ENCODE measurements at regions not wholly inside any gene's neighbourhood (a gene's known extent, or its start where the extent isn't known, plus 50 kb on each side); places are given as distances from the start of the nearest gene placed in this dataset.

DNA sequence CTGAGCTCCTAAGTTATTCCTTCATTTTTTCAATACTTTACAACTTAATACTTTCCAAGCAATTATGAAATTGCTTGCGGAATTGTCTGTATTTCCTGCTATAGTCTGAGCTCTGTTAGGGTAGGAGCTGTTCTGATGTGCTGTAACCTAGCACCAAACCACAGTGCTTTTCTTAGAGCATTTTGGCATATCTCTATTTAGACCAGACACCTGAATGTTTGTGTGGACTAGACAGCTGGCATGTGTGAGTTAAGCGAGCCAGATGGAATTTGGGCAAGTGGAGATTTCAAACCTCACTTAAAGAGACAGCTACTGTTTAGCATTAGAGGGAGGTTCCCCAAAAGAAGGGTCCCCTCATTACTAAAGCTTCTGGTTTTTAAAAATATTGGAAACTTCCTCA, 106.1 kb downstream of the RWDD3 start:
- Histone ChIP-seq H3K27me3 (ENCODE audit: low read depth, low read length) (no peaks in the 10 kb centered on the region), H3K4me1 (ENCODE audit: low read length) (no peaks in the 10 kb centered on the region), H2AFZ (ENCODE audit: low read depth, low read length) (no peak overlapping the region), H3K4me3 (ENCODE audit: low read length) (no peak overlapping the region), H4K20me1 (ENCODE audit: insufficient read depth, low read length) (no peaks in the 10 kb centered on the region), H3K36me3 (replicated peaks; ENCODE audit: low read depth, low read length) (no peaks in the 10 kb centered on the region), H3K4me2 (ENCODE audit: low read length) (no peak overlapping the region), H3K9ac (ENCODE audit: low read length) (no peak overlapping the region), H3K27ac (ENCODE audit: low read length) (no peak overlapping the region), H3K79me2 (ENCODE audit: low read length) (no peaks in the 10 kb centered on the region), H3K9me3 (ENCODE audit: insufficient read depth, low read length) (no peaks in the 10 kb centered on the region)
- TF ChIP-seq, protein P1, sequence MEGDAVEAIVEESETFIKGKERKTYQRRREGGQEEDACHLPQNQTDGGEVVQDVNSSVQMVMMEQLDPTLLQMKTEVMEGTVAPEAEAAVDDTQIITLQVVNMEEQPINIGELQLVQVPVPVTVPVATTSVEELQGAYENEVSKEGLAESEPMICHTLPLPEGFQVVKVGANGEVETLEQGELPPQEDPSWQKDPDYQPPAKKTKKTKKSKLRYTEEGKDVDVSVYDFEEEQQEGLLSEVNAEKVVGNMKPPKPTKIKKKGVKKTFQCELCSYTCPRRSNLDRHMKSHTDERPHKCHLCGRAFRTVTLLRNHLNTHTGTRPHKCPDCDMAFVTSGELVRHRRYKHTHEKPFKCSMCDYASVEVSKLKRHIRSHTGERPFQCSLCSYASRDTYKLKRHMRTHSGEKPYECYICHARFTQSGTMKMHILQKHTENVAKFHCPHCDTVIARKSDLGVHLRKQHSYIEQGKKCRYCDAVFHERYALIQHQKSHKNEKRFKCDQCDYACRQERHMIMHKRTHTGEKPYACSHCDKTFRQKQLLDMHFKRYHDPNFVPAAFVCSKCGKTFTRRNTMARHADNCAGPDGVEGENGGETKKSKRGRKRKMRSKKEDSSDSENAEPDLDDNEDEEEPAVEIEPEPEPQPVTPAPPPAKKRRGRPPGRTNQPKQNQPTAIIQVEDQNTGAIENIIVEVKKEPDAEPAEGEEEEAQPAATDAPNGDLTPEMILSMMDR (IDR thresholded peaks at IDR 0.05; ENCODE audit: low read depth, low read length): no peak
- TF ChIP-seq EZH2phosphoT487 (IDR thresholded peaks at IDR 0.05; ENCODE audit: low read depth): no peak

DNA sequence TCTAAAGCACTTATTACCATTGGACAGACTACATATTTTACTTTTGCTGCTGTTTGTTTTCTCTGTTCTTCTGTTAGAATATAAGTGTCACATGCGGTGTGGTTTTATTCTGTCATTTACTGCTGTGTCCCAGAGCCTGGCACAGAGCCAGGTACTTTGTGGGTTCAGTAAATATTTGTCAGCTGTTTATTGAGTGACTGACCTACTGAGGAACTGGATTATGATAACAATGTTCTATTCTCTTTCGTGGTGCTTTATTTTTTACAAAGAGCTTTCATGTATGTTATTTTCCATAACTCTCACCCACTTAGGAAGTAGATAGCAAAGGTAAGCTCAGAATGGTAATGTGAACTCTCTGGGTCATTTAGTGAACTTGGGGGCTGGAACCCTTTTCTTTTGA, 118.8 kb downstream of the RWDD3 start:
- no peak overlapping the region for H2AFZ ChIP-seq (ENCODE audit: low read depth, low read length)
- no peaks in the 10 kb centered on the region for H3K4me1 ChIP-seq (ENCODE audit: low read length)
- no peak overlapping the region for H3K4me2 ChIP-seq (ENCODE audit: low read length)
- TF ChIP-seq, protein P1 (IDR thresholded peaks at IDR 0.05; ENCODE audit: low read depth, low read length): no peak
- TF ChIP-seq EZH2phosphoT487 (IDR thresholded peaks at IDR 0.05; ENCODE audit: low read depth): no peak
- H3K9me3 ChIP-seq (ENCODE audit: insufficient read depth, low read length): no peaks in the 10 kb centered on the region
- H3K79me2 ChIP-seq (ENCODE audit: low read length): no peaks in the 10 kb centered on the region
- no peaks in the 10 kb centered on the region for H3K36me3 ChIP-seq (replicated peaks; ENCODE audit: low read depth, low read length)
- no peak overlapping the region for H3K9ac ChIP-seq (ENCODE audit: low read length)
- H3K4me3 ChIP-seq (ENCODE audit: low read length): no peak overlapping the region
- H4K20me1 ChIP-seq (ENCODE audit: insufficient read depth, low read length): no peaks in the 10 kb centered on the region
- no peak overlapping the region for H3K27ac ChIP-seq (ENCODE audit: low read length)
- no peaks in the 10 kb centered on the region for H3K27me3 ChIP-seq (ENCODE audit: low read depth, low read length)

DNA sequence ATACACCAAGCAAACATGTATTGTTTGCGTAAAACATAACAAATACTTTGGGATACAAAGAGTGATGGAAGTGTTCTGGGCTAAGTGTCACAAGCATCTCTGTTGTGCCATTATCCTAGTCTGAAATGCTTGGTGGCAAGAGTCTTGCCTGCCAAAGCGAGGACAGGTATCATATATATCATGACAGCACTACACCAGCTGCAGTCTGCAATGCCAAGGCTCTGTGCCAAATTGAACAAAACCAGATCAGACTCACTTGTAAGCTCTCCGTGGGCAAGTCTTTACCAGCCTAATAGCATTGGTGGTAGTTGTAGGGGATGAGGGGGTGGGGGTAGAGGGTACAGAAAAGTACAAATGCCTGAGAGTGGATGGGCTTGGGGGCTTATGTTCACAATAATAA, 119.2 kb downstream of the RWDD3 start:
- H2AFZ ChIP-seq (ENCODE audit: low read depth, low read length): no peak overlapping the region
- no peak overlapping the region for H3K9ac ChIP-seq (ENCODE audit: low read length)
- H3K9me3 ChIP-seq (ENCODE audit: insufficient read depth, low read length): no peaks in the 10 kb centered on the region
- H3K4me1 ChIP-seq (ENCODE audit: low read length): no peaks in the 10 kb centered on the region
- H4K20me1 ChIP-seq (ENCODE audit: insufficient read depth, low read length): no peaks in the 10 kb centered on the region
- H3K27me3 ChIP-seq (ENCODE audit: low read depth, low read length): no peaks in the 10 kb centered on the region
- H3K4me3 ChIP-seq (ENCODE audit: low read length): no peak overlapping the region
- H3K4me2 ChIP-seq (ENCODE audit: low read length): no peak overlapping the region
- TF ChIP-seq EZH2phosphoT487 (IDR thresholded peaks at IDR 0.05; ENCODE audit: low read depth): no peak
- TF ChIP-seq, protein P1 (IDR thresholded peaks at IDR 0.05; ENCODE audit: low read depth, low read length): no peak
- H3K36me3 ChIP-seq (replicated peaks; ENCODE audit: low read depth, low read length): no peaks in the 10 kb centered on the region
- no peak overlapping the region for H3K27ac ChIP-seq (ENCODE audit: low read length)
- H3K79me2 ChIP-seq (ENCODE audit: low read length): no peaks in the 10 kb centered on the region

DNA sequence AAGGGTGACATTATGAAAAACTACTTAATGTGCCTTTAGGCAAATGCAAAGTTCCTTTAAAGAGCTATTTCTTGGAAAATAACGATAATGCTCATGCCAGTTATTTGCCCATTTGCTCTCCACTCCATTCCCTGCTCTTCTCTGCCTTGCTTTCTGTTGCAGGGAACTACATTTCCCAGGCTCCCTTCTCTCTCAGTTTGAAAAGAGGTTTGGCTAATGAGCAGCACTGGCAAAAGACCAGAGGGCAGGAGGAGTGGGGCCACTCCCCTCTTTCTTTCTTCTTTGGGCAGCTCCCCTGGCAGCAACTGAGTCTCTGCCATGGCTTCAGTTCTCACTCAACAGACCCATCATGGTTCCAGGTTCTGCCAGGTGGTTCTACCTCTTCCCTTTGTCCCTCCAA, 130.5 kb downstream of the RWDD3 start:
- Histone ChIP-seq H3K4me1 (ENCODE audit: low read length) (no peaks in the 10 kb centered on the region), H3K4me3 (ENCODE audit: low read length) (no peak overlapping the region), H3K27ac (ENCODE audit: low read length) (no peak overlapping the region), H3K79me2 (ENCODE audit: low read length) (no peaks in the 10 kb centered on the region), H3K36me3 (replicated peaks; ENCODE audit: low read depth, low read length) (no peaks in the 10 kb centered on the region), H3K9ac (ENCODE audit: low read length) (no peak overlapping the region), H3K9me3 (ENCODE audit: insufficient read depth, low read length) (no peaks in the 10 kb centered on the region), H2AFZ (ENCODE audit: low read depth, low read length) (no peak overlapping the region), H3K4me2 (ENCODE audit: low read length) (no peak overlapping the region), H3K27me3 (ENCODE audit: low read depth, low read length) (no peaks in the 10 kb centered on the region), H4K20me1 (ENCODE audit: insufficient read depth, low read length) (no peaks in the 10 kb centered on the region)
- no peak for TF ChIP-seq EZH2phosphoT487 (IDR thresholded peaks at IDR 0.05; ENCODE audit: low read depth)
- TF ChIP-seq, protein P1 (IDR thresholded peaks at IDR 0.05; ENCODE audit: low read depth, low read length): no peak
